ENCODE measurements at regions not wholly inside any gene's neighbourhood (a gene's known extent, or its start where the extent isn't known, plus 50 kb on each side); places are given as distances from the start of the nearest gene placed in this dataset.

DNA sequence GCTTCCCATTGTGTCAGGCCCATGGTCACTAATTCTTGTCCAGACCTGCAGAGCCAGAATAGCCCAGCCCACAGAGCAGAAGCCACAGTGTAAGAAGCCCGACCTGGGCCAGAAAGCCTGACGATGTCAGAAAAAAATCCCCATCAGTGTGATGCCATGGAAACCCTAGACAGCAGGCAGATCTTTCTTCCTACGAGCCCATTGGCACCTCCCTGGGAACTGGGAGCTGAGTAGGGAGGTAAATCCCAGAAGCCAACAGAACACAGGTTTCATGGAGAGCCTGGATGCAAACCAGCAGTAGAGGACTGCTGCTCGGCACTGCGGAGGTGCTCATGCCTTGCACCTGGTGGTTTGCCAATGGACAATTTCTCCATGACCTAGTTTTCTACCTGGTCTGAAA is 82.2 kb upstream of the SLC22A16 start:
- ATAC-seq = peak; percentile 17
- DNase-seq (ENCODE audit: missing footprints) = no peak
- intact Hi-C loops (cut with DNase I) = no loop called here

DNA sequence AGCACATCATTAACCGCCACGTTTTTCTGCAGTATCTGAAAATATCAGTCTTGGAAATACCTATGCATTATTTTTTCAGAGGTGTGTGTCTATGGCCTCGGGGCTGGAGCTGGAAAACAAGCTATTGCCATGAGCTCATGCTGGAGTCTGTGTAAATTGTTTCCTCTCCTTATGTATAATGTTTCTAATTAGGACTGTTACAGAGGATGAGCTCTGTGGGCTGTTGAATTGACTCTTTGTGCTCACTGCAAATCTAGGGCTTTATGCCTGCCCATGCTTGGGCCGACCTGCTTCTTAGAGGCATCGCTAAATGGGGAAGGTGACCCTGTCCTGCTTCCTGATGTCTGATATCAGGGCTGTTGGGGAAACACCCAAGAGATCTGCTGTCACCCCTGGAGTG is 80.8 kb upstream of the SLC22A16 start:
- ATAC-seq = no peak
- intact Hi-C loops (cut with DNase I) = no loop called here

DNA sequence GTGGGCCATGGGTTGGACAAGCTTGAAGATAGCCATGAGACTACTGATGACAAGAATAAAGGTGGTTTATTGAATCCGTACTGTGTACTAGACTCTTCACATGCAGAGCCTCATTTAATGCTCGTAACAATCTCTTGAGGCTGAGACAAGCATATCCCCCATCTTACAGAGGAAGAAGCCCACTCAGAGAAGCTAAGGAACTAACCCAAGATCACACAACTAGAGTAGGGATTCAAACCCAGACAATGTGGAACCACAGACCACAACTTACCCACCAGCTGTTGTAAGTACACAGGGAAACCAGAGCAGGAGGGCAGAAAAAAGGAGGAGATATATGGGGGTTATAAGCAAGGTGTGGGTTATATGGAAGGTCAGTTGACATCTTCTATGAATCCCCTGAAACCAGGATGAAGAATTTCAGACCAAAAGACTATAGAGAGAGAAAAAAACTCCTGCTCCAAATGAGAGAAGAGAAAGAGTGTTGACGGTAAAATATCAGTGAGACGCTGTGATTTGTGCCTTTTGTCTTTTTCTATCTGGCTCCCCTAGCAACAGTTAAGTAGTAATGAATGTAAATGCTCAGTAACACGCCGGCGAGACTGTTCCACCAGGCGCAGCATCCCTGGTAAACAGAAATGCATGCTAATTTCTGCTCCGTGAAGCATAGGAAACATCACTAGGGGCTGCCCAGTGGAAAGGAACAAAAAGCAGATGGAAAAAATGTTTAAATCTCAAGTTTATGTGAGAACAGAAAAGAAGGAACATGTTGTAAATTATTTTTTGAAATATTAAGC is 80.1 kb upstream of the SLC22A16 start:
- intact Hi-C loops (cut with DNase I) = no loop called here
- ATAC-seq (no peak), DNase-seq (ENCODE audit: missing footprints) (no peak)

More for the DNA sequence above, 80.8 kb upstream of the SLC22A16 start:
- DNase-seq (ENCODE audit: missing footprints) = no peak

DNA sequence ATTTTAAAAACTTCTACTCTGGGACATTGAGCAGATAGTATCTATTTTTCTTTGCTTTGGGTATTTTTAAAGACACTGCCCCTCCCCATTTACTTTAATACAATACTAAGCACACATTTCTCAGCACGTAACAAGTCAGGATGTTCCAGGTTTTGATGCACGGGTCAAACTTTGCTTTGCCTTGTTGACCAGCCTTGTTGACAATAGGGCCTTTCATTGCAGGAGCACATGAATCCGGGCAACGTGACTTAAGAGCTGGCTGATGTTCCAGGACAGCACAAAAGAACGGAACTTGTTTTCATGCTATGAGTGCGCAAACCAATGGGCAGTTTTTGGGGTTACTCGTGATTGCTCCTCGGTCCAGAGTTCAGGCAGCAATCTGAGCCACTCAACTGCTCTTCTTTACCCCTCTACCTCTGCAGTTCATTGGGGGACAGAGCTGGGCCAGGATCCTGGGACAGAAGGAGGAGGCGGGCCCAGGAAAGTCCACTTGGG is 78.6 kb upstream of the SLC22A16 start:
- intact Hi-C loops (cut with DNase I) = no loop called here
- DNase-seq (ENCODE audit: missing footprints) = no peak
- no peak for ATAC-seq

DNA sequence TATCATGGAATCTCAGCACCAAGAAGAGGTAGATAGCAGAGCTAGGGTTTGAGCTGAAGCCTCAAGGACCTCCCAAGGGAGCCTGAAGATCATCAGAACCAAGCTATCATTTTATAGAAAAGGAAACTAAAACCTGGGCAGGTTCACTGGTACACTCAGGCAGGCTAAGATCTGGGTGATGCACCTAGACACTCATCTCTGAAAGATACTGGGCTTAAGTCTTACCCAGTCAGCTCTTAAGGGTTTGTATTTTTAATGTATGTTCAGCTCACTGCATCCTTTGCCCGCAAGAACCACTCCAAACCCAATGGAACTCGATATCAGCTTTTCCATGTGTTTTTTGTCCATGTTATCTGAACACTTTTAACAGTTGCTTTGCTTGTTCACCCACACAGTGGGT is 78.0 kb upstream of the SLC22A16 start:
- ATAC-seq = no peak
- DNase-seq (ENCODE audit: missing footprints) = no peak
- intact Hi-C loops (cut with DNase I) = no loop called here

DNA sequence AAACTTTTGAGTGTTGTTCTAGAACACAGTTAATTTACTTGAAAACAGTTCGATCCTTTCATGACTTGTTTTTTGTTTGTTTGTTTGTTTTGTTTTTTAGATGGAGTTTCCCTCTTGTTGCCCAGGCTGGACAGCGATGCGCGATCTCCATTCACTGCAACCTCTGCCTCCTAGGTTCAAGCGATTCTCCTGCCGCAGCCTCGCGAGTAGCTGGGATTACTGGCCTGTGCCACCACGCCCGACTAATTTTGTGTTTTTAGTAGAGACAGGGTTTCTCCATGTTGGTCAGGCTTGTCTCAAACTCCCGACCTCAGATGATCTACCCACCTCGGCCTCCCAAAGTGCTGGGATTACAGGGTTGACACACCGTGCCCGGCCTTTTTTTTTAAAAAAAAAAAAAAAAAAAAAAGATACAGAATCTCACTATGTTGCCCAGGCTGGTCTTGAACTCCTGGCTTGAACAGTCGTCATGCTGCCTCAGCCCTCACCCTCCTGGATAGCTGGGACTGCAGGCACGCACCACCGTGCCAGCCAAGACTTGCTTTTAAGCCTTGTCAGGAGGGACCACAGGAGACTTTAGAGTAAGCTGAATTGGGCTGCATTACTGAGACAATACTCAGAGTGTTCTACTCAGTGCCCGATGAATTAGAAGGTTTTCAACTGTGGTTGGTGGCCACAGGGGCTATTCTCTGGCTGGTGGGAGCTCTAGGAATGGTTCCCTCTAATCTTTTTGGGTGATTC is 76.7 kb upstream of the SLC22A16 start:
- DNase-seq (ENCODE audit: missing footprints) = no peak
- no peak for ATAC-seq
- intact Hi-C loops (cut with DNase I) = no loop called here

DNA sequence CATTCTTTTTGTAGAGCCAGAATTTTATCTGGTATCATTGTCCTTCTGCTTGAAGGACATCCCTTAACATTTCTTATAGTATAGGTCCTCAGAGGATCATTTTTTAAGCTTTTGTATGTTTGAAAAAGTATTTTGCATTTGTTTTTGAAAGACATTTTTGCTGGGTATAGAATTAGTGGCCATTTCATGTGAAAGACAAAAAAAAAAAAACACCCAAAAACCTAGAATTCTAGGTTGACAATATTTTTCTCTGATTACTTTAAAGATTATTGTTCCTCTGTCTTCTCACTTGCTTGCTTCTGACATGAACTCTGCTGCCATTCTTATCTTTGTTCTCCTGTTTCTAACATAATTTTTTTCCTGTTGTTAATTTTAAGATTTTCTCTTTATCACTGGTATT is 75.7 kb upstream of the SLC22A16 start:
- intact Hi-C loops (cut with DNase I) = no loop called here
- ATAC-seq (no peak), DNase-seq (ENCODE audit: missing footprints) (no peak)

DNA sequence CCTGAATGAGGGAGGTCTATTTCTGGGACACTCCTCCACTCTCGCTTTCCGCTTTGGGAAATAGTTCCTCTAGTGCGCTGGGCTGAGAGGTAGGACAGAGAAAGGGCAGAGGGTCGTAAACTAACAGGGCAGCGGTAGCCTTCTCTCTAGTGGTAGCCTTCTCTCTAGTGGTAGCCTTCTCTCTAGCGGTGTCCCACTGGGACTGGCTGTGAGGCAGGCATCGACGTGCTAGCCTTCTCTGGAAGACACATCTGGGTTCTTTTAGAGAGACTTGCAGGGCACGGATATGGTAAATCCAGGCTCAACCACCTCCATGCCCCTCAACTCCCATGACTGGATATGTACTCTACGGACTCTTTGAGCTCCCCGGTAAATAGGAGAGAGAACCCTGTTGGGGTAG is 74.7 kb upstream of the SLC22A16 start:
- DNase-seq (ENCODE audit: missing footprints) (no peak), ATAC-seq (no peak)
- intact Hi-C loops (cut with DNase I) = no loop called here

DNA sequence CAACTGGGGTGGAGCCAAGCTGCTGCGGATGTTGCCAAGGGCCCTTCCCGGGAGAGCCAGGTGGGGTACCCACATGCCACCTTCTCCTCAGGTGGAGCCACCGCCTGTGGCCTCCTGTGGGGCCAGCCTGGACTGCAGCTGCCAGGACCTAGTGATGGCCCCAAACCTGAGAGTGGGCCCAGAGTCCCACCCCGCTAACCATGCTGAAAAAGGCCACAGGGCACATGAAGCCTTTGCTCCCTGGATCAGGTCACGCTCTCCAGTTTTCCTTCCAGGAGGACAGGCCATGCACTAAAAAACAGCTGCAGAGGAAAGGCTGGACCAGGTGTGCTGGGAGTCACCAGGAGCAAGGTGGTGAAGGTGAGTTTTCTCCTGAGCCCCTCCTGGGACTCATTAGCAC is 73.9 kb upstream of the SLC22A16 start:
- DNase-seq (ENCODE audit: missing footprints) (no peak), ATAC-seq (no peak)
- intact Hi-C loops (cut with DNase I) = no loop called here

DNA sequence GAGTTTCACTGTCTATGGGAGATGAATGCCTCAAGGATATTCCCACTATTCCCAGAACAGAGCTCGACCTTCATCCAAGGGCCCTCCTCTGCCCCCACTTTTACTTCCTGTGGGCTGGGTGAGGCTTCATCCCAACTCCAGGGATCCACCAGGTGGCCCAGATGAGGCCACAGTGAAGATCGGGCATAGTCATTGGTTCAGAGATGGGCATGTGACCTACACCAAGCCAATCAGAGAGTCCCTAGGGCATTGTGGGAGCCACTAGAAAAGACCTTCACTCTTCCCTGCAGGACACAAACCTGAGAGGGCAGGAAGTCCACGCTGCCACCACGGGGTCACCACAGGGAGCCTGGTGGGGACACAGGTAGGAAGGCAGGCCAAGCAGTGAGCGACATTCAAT is 72.9 kb upstream of the SLC22A16 start:
- intact Hi-C loops (cut with DNase I) = loop anchor here (10.0 kb wide), 1 partner anchor 76 kb away; no protein-coding TSS in a partner anchor

DNA sequence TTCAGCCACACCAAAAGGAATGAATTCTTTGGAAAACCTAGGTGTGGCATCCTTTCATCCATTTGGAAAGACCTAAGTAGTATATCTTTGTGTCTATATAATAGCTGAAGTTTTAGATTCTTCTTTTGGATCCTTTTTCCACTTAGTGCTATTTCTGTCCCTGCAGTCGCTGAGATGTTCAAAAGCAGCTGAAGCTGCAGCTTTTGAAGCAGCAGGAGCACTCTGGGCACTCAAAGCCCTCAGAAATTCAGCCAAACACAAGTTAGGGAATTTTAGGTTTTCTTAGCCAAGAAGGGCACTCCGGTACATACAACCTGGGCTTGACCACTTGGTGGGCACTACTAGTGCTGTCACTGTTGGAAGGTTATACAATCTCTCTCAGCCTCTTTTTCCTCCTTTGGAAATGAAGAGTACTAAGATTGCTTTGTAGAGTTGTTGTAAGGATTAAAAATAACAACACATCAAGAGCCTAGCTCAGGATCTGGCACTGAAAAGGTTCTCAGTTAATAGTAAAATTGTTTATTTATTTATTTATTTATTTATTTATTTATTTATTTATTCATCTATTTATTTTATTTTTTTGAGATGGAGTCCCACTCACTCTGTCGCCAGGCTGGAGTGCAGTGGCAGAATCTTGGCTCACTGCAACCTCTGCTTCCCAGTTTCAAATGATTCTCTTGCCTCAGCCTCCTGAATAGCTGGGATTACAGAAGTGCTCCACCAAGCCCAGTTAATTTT is 71.9 kb upstream of the SLC22A16 start:
- intact Hi-C loops (cut with DNase I) = loop anchor here (10.0 kb wide), 1 partner anchor 77 kb away; no protein-coding TSS in a partner anchor
- ATAC-seq (no peak), DNase-seq (ENCODE audit: missing footprints) (no peak)

More for the DNA sequence above, 72.9 kb upstream of the SLC22A16 start:
- ATAC-seq (no peak), DNase-seq (ENCODE audit: missing footprints) (no peak)

DNA sequence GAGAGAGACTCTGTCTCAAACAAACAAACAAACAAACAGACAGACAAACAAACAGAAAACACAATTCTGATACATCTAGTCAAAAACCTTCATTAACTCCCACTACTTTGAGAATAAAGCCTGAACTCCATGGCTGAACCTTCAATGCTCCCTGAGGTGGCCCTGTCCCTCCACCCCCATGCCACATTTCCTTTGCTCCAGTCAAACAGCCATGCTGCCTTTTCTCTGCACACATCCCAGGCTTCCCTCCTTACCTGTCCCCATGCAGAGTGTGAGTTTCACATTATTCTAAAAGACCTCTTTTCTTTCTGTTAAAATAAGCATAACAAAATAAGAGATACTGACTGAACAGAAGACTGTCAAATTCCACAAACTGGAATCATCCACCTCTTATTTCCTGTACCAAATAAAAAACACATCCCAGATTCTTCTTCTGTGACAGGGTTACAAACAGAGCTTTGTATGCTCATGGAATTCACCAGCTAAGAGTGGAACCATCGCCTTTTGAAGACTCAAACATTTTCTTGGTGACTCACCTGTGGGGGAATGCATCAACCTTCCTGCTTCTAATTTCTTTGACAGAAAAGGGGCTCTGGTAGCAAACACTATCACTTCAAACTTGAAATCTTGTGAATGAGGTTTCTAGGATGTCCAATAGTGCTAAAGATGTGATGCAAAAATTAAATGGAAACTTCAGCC is 71.0 kb upstream of the SLC22A16 start:
- intact Hi-C loops (cut with DNase I) = loop anchor here (10.0 kb wide), 1 partner anchor 77 kb away; no protein-coding TSS in a partner anchor
- ATAC-seq (no peak), DNase-seq (ENCODE audit: missing footprints) (no peak)

DNA sequence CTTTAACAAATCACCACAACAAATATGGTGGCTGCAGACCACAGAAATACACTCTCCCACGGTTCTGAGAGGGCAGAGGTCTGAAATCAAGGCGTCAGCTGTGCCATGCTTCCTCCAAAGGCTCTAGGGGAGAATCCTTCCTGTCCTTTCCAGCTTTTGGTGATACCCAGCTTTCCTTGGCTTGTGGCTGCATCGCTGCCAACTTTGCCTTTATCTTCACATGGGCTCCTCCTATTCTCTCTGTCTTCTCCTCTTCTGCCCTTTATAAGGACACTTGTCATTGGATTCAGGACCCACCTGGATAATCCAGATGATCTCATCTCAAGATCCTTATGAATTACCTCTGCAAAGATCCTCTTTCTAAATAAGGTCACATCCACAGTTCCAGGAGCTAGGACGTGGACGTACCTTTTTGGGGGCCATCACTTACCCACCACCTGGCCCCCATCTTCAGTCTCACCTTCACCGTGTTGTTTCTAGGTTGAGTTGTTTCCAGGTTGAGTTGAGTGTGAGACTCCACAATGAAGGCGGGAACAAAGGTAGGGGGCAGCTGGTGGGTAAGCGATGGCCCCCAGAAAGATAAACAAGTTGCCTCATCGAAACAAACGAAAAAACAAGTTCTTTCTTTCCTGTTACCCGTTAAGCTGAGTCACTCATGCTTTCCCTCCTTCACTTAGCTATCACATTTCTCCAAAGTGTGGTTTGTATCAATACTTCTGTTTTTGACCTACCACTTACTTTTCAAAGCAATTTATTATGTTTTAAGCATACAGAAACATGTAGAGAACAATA is 68.9 kb upstream of the SLC22A16 start:
- DNase-seq (ENCODE audit: missing footprints) (no peak), ATAC-seq (no peak)
- intact Hi-C loops (cut with DNase I) = loop anchor here (10.0 kb wide), 1 partner anchor 80 kb away; no protein-coding TSS in a partner anchor

DNA sequence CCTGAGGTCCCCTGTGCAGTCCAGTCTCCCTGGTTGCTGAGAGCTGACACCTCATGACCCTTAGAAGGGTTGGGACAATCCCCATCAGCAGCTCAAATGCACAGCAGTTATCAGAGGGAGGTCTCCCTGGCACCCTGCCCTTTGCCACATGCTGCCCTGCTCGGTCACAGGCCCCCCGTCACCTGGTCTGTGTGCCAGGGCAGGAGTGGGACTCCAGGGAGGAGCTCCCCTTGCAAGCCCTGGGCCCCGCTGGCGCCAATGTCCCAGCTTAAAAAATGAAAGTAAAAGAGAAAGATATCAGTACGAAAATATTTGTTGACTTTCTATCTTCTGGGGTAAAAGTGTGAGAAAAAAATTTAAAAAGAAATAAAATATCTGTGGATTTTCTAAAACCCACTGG is 68.1 kb upstream of the SLC22A16 start:
- intact Hi-C loops (cut with DNase I) = loop anchor here (5.0 to 10.0 kb wide), 2 partner anchors 80 to 338 kb away; no protein-coding TSS in a partner anchor
- no peak for ATAC-seq
- no peak for DNase-seq (ENCODE audit: missing footprints)

DNA sequence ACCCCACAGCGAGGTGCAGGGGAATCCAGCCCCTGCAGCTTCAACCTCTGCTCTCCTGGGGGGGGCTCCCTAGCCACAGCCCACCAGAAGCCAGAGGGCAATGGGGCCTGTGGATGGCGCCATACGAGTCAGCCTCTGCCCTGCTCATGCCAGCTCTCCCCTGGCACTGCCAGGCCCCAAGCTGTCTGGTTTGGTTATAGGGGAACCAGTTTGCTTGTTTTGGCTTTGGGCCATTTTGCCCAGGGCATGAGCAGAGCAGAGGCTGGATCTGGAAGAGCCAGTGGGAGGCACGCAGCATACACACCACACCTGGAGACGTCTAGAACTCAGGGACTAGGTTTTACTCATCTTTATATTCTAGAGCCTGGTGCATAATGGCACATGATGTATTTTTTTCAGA is 66.7 kb upstream of the SLC22A16 start:
- no peak for DNase-seq (ENCODE audit: missing footprints)
- intact Hi-C loops (cut with DNase I) = loop anchor here (5.0 to 10.0 kb wide), 2 partner anchors 82 to 339 kb away; no protein-coding TSS in a partner anchor

DNA sequence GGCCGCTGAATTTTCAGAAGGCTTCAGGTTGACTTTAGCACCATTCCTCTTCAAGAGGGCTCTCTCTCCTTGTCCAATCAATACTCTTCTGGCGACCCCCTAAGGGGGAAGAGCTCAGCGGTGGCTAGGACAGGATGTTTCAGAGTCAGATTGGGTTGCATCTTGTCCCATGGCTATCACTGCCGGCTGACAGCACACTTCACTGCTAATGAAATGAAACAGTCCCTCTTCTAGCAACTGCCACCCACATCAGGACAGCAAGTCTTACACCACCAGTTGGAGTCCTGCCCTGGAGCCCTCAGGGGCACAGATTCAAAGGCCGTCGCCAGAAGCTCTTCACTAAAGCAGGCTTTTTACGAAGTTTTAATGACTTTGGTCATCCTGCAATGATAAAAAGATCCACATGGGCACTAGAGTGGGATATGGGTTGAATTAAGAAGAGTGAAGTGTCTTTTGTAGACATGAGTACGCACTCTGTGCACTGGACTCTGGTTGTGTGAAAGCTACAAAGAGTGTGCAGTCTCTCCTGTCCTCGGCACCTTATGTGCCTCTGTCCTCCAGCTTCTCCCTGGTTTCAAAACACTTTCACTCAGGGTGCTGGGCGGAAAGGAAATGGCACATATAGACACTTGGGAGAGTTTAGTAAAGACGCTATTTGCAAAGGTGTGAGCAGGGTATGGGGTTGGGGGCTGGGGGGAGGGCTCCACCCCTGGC is 66.1 kb upstream of the SLC22A16 start:
- intact Hi-C loops (cut with DNase I) = loop anchor here (1.0 to 10.0 kb wide), 3 partner anchors 24 to 340 kb away; no protein-coding TSS in a partner anchor
- DNase-seq (ENCODE audit: missing footprints) = peak; percentile 74
- ATAC-seq = peak; percentile 92

More for the DNA sequence above, 66.7 kb upstream of the SLC22A16 start:
- ATAC-seq = peak; percentile 26

All from Right ventricle myocardium inferior (tissue), 1 donor.